Left hindlimb (tissue), 1 donor: ENCODE measurements at regions not wholly inside any gene's neighbourhood (a gene's known extent, or its start where the extent isn't known, plus 50 kb on each side); places are given as distances from the start of the nearest gene placed in this dataset.

Experiments used
- DNase-seq: peaks from one replicate; pipeline ENCODE4 v3.0.0-alpha.2; 2018

- DNase-seq, result no peak
These were observed 168.7 kb upstream of the PPP1R2C start for GRCh38 chrX:42946544-42947194.

DNA sequence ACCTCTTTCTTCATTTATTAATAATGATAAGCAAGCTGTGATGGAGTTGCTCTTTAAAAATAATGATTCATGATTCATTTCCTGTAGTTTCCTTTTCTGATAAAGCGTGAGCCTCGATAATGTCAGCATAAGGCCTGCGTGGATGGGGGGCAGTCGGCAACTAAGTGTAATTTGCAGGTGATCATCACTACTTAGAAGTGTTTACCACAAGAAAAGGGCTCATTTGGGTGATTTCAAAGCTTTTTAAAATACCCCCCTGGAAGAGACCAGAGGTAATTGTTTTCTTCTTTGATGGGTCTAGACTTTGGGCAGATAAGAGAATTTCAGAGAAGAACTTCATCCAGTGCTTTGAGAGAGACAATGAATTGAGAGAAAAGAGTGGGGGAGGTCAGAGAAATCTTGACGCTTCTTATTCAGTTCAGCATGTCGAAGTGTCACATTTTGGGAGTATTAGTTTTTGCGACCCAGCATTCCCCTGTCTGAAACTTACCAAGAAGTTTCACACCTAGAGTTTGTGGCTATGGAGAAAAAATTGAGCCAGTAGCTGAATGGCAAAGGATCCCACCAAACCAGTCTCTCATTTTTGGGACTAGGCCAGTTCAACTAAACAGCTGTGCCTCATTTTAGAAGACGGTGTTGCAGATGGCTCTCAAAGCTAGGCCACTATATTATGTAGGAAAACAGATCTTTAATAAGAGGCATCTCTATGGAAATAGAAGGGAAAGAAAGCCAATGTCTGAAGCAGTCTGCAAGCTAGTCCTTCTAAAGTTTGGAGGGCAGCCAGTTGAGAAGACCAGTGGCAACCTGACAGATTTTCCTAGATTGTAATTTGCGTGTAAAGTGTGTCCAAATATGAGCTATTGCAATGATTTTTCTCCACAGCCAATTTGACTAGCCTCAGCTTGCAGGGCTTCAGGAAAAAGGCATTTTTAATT lies 171.0 kb upstream of the PPP1R2C start:
- peak; percentile 34 for DNase-seq

- no peak for DNase-seq
These were observed 173.8 kb upstream of the PPP1R2C start for GRCh38 chrX:42951747-42952146.

GRCh38 chrX:42952621-42953020 lies 174.7 kb upstream of the PPP1R2C start:
- no peak for DNase-seq

DNA sequence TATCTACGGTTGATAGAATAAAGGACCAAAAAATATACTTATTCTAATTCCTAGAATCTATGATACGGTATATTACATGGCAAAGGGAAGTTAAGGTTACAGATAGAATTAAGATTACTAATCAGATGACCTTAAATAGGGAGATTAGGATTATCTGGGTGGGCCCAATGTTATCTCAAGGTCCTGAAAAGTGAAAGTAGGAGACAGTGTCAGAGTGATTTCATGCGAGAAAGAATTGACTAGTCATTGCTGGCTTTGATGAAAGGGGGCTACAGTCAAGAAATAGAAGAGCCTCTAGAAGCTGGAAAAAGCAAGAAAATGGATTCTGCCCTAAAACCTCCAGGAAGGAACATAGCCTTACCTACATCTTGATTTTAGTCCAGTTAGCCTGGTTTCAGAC lies 176.9 kb upstream of the PPP1R2C start:
- no peak for DNase-seq

- no peak for DNase-seq
These were observed 177.4 kb upstream of the PPP1R2C start for GRCh38 chrX:42955349-42955748.

DNA sequence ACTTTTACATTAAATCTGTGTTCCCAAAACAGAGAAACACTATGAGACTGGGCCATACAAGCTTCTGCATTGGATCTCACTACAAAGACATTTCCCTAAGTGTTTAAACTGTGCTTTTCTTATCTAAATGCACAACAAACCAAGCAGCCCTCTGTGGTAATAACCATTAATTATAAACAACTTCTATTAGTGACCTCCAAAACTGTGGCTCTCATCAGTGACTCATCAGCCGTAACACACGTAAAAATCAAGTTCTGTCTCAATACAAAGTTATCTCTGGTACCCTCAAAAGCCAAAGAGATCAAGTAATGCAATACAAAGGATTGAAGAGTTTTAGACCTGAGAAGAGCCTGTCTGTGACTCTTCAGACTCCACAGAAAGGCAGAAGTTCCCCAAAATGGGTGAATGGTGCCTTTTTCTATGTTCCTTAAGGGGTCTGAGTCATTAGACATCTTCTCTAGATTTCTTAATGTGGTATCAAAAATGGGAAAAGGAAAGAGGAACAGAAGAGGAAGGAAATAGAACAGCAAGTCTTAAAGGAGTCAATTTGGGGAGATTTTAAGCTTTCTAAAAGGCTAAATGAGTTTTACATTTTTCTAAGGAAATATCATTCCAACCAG lies 189.8 kb upstream of the PPP1R2C start:
- DNase-seq, result no peak

DNA sequence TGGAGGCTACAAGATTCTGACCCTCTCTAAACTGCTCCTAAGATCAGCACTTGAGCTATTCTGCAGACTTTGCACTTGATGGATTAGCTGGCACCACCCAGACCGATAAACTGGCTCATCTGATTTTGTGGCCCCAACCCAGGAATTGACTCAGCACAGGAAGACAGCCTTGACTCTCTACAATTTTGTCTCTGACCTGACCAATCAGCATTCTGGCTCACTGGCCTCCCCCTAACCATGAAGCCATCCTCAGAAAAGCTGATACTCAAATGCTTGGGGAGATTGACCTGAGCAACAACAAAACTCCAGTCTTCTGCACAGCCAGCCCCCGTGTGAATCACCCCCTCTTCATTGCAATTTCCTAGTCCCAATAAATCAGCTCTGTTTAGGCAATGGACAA lies 195.4 kb upstream of the PPP1R2C start:
- no peak for DNase-seq

GRCh38 chrX:42975906-42976305 lies 197.9 kb upstream of the PPP1R2C start:
- DNase-seq, result no peak

GRCh38 chrX:42976746-42977366 lies 198.9 kb upstream of the PPP1R2C start:
- DNase-seq, result no peak

- DNase-seq, result no peak
These were observed 200.9 kb upstream of the PPP1R2C start for GRCh38 chrX:42978655-42979379.

DNA sequence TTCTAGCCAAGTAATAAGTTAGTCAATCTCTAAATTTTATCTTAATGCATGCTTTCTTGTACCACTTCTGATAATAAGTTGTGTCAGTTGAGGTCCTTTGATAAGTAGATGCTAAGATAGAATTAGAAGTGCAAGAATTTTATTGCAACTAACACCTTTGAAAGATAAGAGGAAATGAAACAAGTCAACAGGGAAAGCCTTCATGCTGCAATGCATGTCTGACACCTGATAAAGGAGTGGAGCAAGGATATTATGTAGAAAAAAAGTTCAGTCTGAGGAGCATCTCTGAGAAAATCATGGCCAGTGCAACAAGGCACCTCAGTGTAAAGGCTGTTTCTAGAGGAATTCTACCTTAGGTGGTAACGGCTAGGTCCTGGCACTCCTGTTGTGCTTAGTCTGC lies 210.7 kb upstream of the PPP1R2C start:
- no peak for DNase-seq

DNA sequence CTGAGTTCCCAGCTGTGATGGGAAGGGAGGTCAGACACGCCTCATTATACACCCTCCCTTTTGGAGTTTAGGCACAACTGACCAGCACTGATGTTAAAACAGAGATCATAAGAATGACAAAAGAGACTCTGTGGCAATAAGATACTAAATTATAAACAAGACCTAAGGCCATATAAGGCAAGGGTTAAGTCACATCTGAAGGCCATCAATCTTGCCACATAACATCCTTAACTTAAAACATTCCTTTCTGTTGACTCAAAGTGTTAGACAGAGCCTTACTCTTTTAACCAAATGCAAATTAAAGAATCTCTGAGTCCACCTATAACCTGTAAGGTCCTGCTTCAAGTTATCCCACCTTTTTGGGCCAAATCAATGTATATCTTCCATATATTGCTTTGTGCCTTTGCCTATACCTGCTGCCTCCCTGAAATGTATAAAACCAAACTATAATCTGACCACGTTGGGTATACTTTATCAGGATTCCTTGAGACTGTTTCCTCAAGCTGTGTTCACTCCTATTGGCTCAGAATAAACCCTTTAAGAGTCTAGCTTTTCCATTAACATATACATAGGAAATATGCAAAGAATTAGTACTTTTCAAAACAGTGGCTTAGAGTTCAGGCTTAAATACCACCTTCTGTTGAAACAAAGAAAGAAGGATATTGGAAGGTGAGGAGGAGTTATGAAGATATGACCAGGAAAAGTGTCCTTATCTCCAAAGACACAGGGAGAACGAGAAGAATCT lies 214.4 kb upstream of the PPP1R2C start:
- no peak for DNase-seq

DNA sequence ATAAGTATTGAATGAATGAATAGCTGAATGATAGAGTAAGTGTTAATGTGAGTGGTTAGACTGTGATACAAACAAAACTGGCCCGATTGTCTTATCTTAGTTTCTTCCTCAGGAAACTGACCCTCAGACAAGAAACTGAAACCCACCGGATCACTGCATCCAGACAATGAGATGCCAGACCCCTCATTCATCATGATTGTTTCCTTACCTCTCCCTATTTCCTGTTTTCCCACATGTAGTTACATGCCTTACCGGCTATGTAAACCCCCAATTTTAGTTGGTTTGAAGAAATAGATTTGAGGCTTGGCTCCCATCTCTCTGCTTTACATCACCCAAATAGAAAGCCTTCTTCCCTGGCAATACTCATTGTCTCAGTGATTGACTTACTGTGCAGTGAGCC lies 218.9 kb upstream of the PPP1R2C start:
- no peak for DNase-seq

- DNase-seq, result no peak
These were observed 222.2 kb upstream of the PPP1R2C start for GRCh38 chrX:43000121-43000520.

DNA sequence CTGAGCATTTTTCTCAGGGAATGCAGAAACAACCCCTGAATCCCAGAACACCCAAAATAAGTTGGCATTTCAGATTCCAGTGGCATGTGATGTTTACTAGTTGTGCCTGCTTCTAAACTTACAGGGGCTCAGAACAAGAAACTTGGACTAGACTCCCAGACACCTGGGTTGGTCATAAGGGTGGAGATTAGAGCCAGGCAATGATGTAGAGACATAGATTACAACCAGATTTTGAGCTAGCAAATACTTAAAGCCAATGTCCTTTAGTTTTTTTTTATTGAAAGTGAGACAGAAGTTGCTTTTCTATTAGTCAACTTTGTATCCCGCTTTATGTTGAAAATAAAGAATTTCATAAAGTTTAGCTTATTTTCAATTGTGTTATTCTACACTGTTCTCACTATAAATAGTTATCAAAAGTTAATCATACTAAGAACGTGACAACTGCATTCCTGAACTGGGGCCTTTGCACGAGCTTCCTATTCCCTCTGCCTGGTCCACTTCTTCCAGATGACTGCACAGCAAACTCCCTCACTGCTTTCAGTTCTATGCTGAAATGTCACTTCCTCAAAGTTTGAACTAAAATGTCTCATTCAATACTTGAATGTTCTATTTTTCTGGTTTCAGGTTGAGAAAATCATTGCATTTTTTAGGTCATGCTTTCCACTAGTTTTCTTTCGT lies 224.7 kb upstream of the PPP1R2C start:
- DNase-seq, result no peak

- DNase-seq, result no peak
These were observed 225.2 kb upstream of the PPP1R2C start for GRCh38 chrX:43003204-43003565.

DNA sequence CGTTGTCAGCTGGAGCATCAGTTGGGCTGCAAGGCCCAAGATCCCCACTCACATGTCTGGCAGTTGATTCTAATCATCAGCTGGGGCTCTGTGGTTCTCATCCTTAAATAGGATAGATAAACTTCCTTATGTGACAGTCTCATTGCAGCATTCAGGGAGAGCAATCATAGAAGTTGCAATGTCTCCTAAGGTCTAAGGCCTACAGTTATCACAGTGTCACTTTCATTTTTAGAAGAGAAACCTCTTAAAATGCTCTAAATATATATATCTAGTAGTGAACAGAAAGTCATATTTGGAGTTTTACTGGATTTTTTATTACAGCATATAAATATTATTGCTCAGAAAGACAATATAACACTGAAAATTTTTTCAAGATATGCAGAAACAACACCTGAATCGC lies 226.0 kb upstream of the PPP1R2C start:
- DNase-seq, result no peak

DNA sequence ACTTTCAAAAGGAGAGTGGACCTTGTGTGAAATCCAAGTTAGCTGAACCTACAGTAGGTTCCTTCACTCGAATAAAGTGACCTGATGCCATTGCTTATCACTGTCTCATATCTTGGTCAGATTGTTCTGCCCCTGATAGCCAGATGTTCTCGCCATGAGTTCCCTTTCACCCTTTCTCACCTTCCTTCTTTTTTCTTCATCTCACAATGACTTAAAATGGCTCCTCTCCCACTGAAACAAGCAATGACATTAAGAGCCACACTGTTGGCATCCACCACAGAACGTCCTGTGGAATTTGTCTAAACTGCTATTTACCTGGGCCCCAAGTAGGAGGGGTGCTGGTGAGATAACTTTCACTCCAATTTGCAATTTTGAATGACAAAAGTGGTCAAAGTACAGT lies 227.6 kb upstream of the PPP1R2C start:
- no peak for DNase-seq

GRCh38 chrX:43008356-43008755 lies 230.4 kb upstream of the PPP1R2C start:
- no peak for DNase-seq

GRCh38 chrX:43016021-43016420 lies 238.1 kb upstream of the PPP1R2C start:
- DNase-seq, result no peak
